GM18909 (cell line): ENCODE measurements at regions not wholly inside any gene's neighbourhood (a gene's known extent, or its start where the extent isn't known, plus 50 kb on each side); places are given as distances from the start of the nearest gene placed in this dataset.
"Not testable (repeated sequence)": the region's sequence is repeated elsewhere in the genome, so short reads cannot be mapped to it uniquely, and the experiment has no call there.

Experiments used
- ATAC-seq: cut with Tn5 transposase; IDR thresholded peaks from one replicate; pipeline ENCODE4 v1.9.1; 2021; ENCODE audit warnings: mild to moderate bottlenecking; ENCODE audit not compliant: unreplicated experiment, poor library complexity

- ATAC-seq, result no peak
Observed at GRCh38 chr3:24683090-24683489, 188.4 kb upstream of the THRB start.

- no peak for ATAC-seq
Observed at GRCh38 chr3:24683633-24684384, 189.2 kb upstream of the THRB start.

GRCh38 chr3:24684506-24685023, 189.9 kb upstream of the THRB start:
- no peak for ATAC-seq

- peak; percentile 69 for ATAC-seq
Observed at GRCh38 chr3:24686808-24687207, 192.2 kb upstream of the THRB start.

GRCh38 chr3:24687671-24688070, 193.0 kb upstream of the THRB start:
- ATAC-seq, result no peak

GRCh38 chr3:24688446-24689148, 193.9 kb upstream of the THRB start:
- no peak for ATAC-seq

GRCh38 chr3:24689353-24689752, 194.7 kb upstream of the THRB start:
- no peak for ATAC-seq

- ATAC-seq, result no peak
Observed at GRCh38 chr3:24690777-24691176, 196.1 kb upstream of the THRB start.

- ATAC-seq, result not testable (repeated sequence)
Observed at GRCh38 chr3:24699078-24699477, 204.4 kb upstream of the THRB start.

GRCh38 chr3:24704496-24704895, 209.8 kb upstream of the THRB start:
- no peak for ATAC-seq

- ATAC-seq, result no peak
Observed at GRCh38 chr3:24707936-24708335, 213.3 kb upstream of the THRB start.

- no peak for ATAC-seq
Observed at GRCh38 chr3:24709956-24710355, 215.3 kb upstream of the THRB start.

GRCh38 chr3:24713516-24713915, 218.9 kb upstream of the THRB start:
- ATAC-seq, result no peak

- no peak for ATAC-seq
Observed at GRCh38 chr3:24714436-24714835, 219.8 kb upstream of the THRB start.

GRCh38 chr3:24715171-24715792, 220.6 kb upstream of the THRB start:
- ATAC-seq, result no peak

- no peak for ATAC-seq
Observed at GRCh38 chr3:24722087-24722486, 227.4 kb upstream of the THRB start.

- no peak for ATAC-seq
Observed at GRCh38 chr3:24725514-24726255, 231.0 kb upstream of the THRB start.

GRCh38 chr3:24726423-24726822, 231.8 kb upstream of the THRB start:
- no peak for ATAC-seq

GRCh38 chr3:24730173-24730572, 235.5 kb upstream of the THRB start:
- ATAC-seq, result no peak

GRCh38 chr3:24734019-24734418, 239.4 kb upstream of the THRB start:
- no peak for ATAC-seq

GRCh38 chr3:24736701-24737100, 242.1 kb upstream of the THRB start:
- ATAC-seq, result no peak
